ENCODE measurements at regions not wholly inside any gene's neighbourhood (a gene's known extent, or its start where the extent isn't known, plus 50 kb on each side); places are given as distances from the start of the nearest gene placed in this dataset.

GRCh38 chr3:182492536-182492935 is 300.8 kb upstream of the ATP11B start:
- TF ChIP-seq BHLHE40 (IDR thresholded peaks at IDR 0.05; ENCODE audit: low read depth, low read length) (no peak), POLR2A (IDR thresholded peaks at IDR 0.05; ENCODE audit: low read depth, low read length) (no peak), CEBPB (IDR thresholded peaks at IDR 0.05; ENCODE audit: low read depth, low read length) (no peak), RFX5 (IDR thresholded peaks at IDR 0.05; ENCODE audit: low read depth, low read length) (no peak), MXI1 (IDR thresholded peaks at IDR 0.05; ENCODE audit: borderline replicate concordance, low read depth, low read length) (no peak), SMC3 (IDR thresholded peaks at IDR 0.05; ENCODE audit: low read depth, low read length) (no peak), RAD21 (IDR thresholded peaks at IDR 0.05; ENCODE audit: low read length) (no peak), CHD1 (IDR thresholded peaks at IDR 0.05; ENCODE audit: low read depth, low read length) (no peak), MAFK (IDR thresholded peaks at IDR 0.05; ENCODE audit: low read depth, low read length) (peak; percentile 25; the same call in 1 of the 2 replicates), FOS (IDR thresholded peaks at IDR 0.05; ENCODE audit: low read depth, low read length) (no peak)
- TF ChIP-seq, protein P1, sequence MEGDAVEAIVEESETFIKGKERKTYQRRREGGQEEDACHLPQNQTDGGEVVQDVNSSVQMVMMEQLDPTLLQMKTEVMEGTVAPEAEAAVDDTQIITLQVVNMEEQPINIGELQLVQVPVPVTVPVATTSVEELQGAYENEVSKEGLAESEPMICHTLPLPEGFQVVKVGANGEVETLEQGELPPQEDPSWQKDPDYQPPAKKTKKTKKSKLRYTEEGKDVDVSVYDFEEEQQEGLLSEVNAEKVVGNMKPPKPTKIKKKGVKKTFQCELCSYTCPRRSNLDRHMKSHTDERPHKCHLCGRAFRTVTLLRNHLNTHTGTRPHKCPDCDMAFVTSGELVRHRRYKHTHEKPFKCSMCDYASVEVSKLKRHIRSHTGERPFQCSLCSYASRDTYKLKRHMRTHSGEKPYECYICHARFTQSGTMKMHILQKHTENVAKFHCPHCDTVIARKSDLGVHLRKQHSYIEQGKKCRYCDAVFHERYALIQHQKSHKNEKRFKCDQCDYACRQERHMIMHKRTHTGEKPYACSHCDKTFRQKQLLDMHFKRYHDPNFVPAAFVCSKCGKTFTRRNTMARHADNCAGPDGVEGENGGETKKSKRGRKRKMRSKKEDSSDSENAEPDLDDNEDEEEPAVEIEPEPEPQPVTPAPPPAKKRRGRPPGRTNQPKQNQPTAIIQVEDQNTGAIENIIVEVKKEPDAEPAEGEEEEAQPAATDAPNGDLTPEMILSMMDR (conservative IDR thresholded peaks at IDR 0.05; ENCODE audit: low read depth, low read length), result no peak
- TF ChIP-seq, protein P2, sequence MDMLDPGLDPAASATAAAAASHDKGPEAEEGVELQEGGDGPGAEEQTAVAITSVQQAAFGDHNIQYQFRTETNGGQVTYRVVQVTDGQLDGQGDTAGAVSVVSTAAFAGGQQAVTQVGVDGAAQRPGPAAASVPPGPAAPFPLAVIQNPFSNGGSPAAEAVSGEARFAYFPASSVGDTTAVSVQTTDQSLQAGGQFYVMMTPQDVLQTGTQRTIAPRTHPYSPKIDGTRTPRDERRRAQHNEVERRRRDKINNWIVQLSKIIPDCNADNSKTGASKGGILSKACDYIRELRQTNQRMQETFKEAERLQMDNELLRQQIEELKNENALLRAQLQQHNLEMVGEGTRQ (IDR thresholded peaks at IDR 0.05; ENCODE audit: low read depth, low read length), result no peak
